CD4-positive, alpha-beta T cell (primary cell): ENCODE measurements at regions not wholly inside any gene's neighbourhood (a gene's known extent, or its start where the extent isn't known, plus 50 kb on each side); places are given as distances from the start of the nearest gene placed in this dataset.

Experiments
- ATAC-seq: fragments of 200-7000 bp; cut with Tn5 transposase; one replicate; pipeline ENCODE4 v1.10.0; 2022; ENCODE audit warnings: mild to moderate bottlenecking; ENCODE audit not compliant: poor library complexity
- CTCF ChIA-PET: fragments of 350-600 bp; sonication (Branson Sonifier 250); formaldehyde crosslinking; loops from one replicate; lab custom pipeline; 2021; ENCODE audit warnings: antibody characterized with exemption, inconsistent platforms; lab: Charles Lee
- POLR2A ChIA-PET: fragments of 350-600 bp; sonication (Branson Sonifier 250); formaldehyde crosslinking; loops from one replicate; lab custom pipeline; 2021; ENCODE audit warnings: antibody characterized with exemption, inconsistent platforms; lab: Charles Lee
- DNase-seq, 14 experiments: peaks; one replicate each; pipeline ENCODE4 v3.0.0-alpha.2; 2013 to 2020; ENCODE audit warnings: mixed read lengths in 2 of 14
- H3K27ac ChIP-seq, 2 donors: one replicate each; pipeline versions ENCODE4 v1.5.1 to v1.7.0; 2013; ENCODE audit warnings: low read length in 2 of 2, low read depth in 1 of 2, mild to moderate bottlenecking in 1 of 2
- H3K27me3 ChIP-seq, 2 experiments: 1 replicate in 1 of 2; 2 replicates in 1 of 2; pipeline versions ENCODE4 v1.6.1 to v1.7.0; 2013; ENCODE audit warnings: low read length in 2 of 2, control low read depth in 1 of 2, mild to moderate bottlenecking in 1 of 2, moderate library complexity in 1 of 2; ENCODE audit not compliant: insufficient read depth in 2 of 2, control insufficient read depth in 1 of 2
- H3K36me3 ChIP-seq: one replicate; pipeline ENCODE4 v1.6.1; 2013; ENCODE audit warnings: low read length, control low read depth; ENCODE audit not compliant: insufficient read depth
- H3K4me1 ChIP-seq: one replicate; pipeline ENCODE4 v1.6.1; 2013; ENCODE audit warnings: low read length, control low read depth; ENCODE audit not compliant: insufficient read depth
- H3K4me3 ChIP-seq: one replicate; pipeline ENCODE4 v1.5.1; 2013; ENCODE audit warnings: mild to moderate bottlenecking, low read length, moderate library complexity
- H3K9me3 ChIP-seq, 2 experiments: 1 replicate in 1 of 2; 2 replicates in 1 of 2; pipeline versions ENCODE4 v1.6.1 to v1.7.0; 2013; ENCODE audit warnings: low read length in 2 of 2, mild to moderate bottlenecking in 2 of 2, control low read depth in 1 of 2, moderate library complexity in 1 of 2; ENCODE audit not compliant: control insufficient read depth in 1 of 2, insufficient read depth in 1 of 2
- H3K27ac Mint-ChIP-seq: one replicate; pipeline ENCODE4 v1.8.0; 2020; ENCODE audit warnings: mixed read lengths
- H3K27me3 Mint-ChIP-seq: one replicate; pipeline ENCODE4 v1.8.0; 2021; ENCODE audit warnings: mixed read lengths
- H3K36me3 Mint-ChIP-seq: one replicate; pipeline ENCODE4 v1.8.0; 2021; ENCODE audit warnings: low read depth, mixed read lengths
- H3K4me1 Mint-ChIP-seq: one replicate; pipeline ENCODE4 v1.8.0; 2021; ENCODE audit warnings: low read depth, mixed read lengths
- H3K4me3 Mint-ChIP-seq: one replicate; pipeline ENCODE4 v1.8.0; 2020; ENCODE audit warnings: mild to moderate bottlenecking, mixed read lengths
- H3K9me3 Mint-ChIP-seq: one replicate; pipeline ENCODE4 v1.8.0; 2020; ENCODE audit warnings: mixed read lengths
- intact Hi-C, 2 experiments: fragments of 100-400 bp; cut with DNase I in 1 of 2; cut with micrococcal nuclease in 1 of 2; formaldehyde crosslinking; loops; one replicate each; pipeline versions ENCODE4 v1.15.1 to v1.9.0; 2023 to 2025; cut with DNase I, micrococcal nuclease
- TF ChIP-seq, protein P1 (sequence below): fragments of 200-600 bp; IDR thresholded peaks from one replicate; pipeline ENCODE4 v1.8.0; 2022; ENCODE audit warnings: antibody characterized with exemption, mild to moderate bottlenecking

DNA sequence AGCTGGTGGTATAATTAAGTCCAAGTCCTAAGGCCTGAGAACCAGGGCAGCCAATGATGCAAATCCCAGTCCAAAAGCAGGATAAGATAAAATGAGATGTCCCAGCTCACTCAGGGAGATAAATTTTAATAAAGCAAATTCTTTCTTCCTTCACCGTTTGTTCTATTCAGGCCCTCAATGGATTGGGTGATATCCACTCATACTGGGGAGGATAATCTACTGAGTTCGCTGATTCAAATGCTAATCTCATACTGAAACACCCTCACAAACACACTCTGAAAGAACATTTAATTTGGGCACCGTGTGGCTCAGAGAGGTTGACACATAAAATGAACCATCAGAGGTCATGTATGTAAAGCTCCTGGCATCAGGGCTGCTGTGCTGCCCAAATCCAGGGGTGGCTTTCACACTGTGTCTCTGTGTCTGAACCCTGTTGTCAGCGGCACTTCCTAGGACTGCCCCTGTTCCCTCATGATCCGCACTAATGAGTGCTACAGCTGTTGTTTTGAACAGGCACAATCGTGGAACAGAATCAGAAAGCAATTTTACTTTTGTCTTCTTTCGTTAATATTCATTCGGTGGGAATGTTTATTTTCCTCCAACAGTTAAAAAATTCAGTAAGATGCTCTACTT lies 428.5 kb upstream of the FBXO33 start:
- H3K27me3 ChIP-seq = no peaks in the 10 kb centered on the region
- Mint-ChIP-seq H3K36me3 (no peaks in the 10 kb centered on the region), H3K4me3 (no peak overlapping the region), H3K27me3 (no peaks in the 10 kb centered on the region), H3K4me1 (no peaks in the 10 kb centered on the region), H3K9me3 (no peaks in the 10 kb centered on the region), H3K27ac (no peak overlapping the region)
- ChIA-PET POLR2A (no interaction called here), CTCF (no interaction called here)
- intact Hi-C loops = no loop called here
- no peaks in the 10 kb centered on the region for H3K9me3 ChIP-seq
- no peak overlapping the region for H3K27ac ChIP-seq
- no peaks in the 10 kb centered on the region for H3K4me1 ChIP-seq
- no peaks in the 10 kb centered on the region for H3K36me3 ChIP-seq
- H3K4me3 ChIP-seq = no peak overlapping the region
- TF ChIP-seq, protein P1, sequence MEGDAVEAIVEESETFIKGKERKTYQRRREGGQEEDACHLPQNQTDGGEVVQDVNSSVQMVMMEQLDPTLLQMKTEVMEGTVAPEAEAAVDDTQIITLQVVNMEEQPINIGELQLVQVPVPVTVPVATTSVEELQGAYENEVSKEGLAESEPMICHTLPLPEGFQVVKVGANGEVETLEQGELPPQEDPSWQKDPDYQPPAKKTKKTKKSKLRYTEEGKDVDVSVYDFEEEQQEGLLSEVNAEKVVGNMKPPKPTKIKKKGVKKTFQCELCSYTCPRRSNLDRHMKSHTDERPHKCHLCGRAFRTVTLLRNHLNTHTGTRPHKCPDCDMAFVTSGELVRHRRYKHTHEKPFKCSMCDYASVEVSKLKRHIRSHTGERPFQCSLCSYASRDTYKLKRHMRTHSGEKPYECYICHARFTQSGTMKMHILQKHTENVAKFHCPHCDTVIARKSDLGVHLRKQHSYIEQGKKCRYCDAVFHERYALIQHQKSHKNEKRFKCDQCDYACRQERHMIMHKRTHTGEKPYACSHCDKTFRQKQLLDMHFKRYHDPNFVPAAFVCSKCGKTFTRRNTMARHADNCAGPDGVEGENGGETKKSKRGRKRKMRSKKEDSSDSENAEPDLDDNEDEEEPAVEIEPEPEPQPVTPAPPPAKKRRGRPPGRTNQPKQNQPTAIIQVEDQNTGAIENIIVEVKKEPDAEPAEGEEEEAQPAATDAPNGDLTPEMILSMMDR = no peak
- DNase-seq (no peak), ATAC-seq (no peak)

DNA sequence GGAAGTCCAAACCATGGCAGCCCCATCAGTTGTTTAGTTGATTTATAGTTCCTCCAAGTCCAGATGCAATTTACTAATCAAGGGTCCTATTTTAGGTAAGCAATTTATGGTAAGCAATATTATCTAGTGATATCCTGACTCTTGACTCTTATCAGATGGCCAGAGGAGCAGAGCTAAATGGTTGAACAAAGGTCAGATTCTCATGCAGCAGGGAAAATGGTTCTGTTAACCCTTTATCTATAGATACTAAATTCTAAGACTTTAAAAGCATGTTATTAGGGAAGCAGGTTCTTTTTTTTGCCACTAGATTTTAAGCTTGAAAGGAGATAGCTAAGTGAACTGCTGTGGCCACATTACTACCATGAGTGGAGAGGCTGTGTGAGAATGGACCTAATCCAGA lies 427.1 kb upstream of the FBXO33 start:
- TF ChIP-seq, protein P1 = no peak
- Mint-ChIP-seq H3K36me3 (no peaks in the 10 kb centered on the region), H3K9me3 (no peaks in the 10 kb centered on the region), H3K4me3 (no peak overlapping the region), H3K27me3 (no peaks in the 10 kb centered on the region), H3K4me1 (no peaks in the 10 kb centered on the region), H3K27ac (no peak overlapping the region)
- H3K27me3 ChIP-seq = no peaks in the 10 kb centered on the region
- intact Hi-C loops = no loop called here
- no peak overlapping the region for H3K4me3 ChIP-seq
- ATAC-seq (no peak), DNase-seq (no peak)
- H3K27ac ChIP-seq = no peak overlapping the region
- H3K36me3 ChIP-seq = no peaks in the 10 kb centered on the region
- H3K4me1 ChIP-seq = no peaks in the 10 kb centered on the region
- H3K9me3 ChIP-seq = no peaks in the 10 kb centered on the region
- ChIA-PET CTCF (no interaction called here), POLR2A (no interaction called here)

DNA sequence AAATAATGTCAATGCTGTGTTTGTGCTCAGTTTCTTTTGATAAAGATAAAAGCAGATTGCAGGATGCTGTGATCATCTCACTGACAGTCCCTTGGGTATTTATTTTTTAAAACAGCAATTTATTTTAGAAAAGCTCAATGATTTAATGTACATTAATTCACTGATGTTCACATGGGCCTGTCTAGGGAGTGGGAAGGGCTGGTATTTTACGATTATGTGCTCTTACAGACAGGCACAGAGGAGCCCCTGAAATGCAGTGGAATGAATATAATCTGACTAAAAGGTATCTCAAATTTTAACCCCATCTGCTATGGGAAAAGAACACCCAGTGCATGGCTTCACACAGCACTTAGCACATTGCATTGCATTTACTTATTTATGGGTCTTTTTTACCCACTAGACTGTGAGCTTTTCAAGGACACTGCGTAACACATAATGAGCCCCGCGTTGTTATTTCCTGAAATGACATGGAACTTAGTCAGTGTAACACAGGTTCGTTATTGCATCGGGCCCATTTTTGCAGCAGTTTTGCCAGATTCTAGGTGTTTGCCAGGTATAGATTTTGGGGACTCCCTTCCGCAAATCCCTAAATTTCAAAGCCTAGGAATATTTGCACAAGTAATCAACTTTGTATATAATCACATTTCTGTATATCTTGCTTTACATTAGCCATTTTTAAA lies 425.3 kb upstream of the FBXO33 start:
- Mint-ChIP-seq H3K27ac (no peak overlapping the region), H3K27me3 (no peaks in the 10 kb centered on the region), H3K9me3 (no peaks in the 10 kb centered on the region), H3K4me3 (no peak overlapping the region), H3K4me1 (no peaks in the 10 kb centered on the region), H3K36me3 (no peaks in the 10 kb centered on the region)
- H3K4me1 ChIP-seq = no peaks in the 10 kb centered on the region
- intact Hi-C loops = no loop called here
- H3K4me3 ChIP-seq = no peak overlapping the region
- H3K9me3 ChIP-seq = no peaks in the 10 kb centered on the region
- no peak overlapping the region for H3K27ac ChIP-seq
- TF ChIP-seq, protein P1 = no peak
- ATAC-seq = no peak
- ChIA-PET CTCF (no interaction called here), POLR2A (no interaction called here)
- no peak for DNase-seq
- no peaks in the 10 kb centered on the region for H3K27me3 ChIP-seq
- H3K36me3 ChIP-seq = no peaks in the 10 kb centered on the region
